GM19239 (cell line): ENCODE measurements at regions not wholly inside any gene's neighbourhood (a gene's known extent, or its start where the extent isn't known, plus 50 kb on each side); places are given as distances from the start of the nearest gene placed in this dataset.
A peak's percentile ranks its signal among the peaks of the same experiment; 100 is the strongest.

Source experiments
- DNase-seq: peaks from one replicate; pipeline ENCODE4 v3.0.0; 2011; ENCODE audit warnings: low spot score; ENCODE audit not compliant: insufficient read length
- FAIRE-seq: peaks from 2 replicates; lab custom pipeline; 2011; peaks lifted over from hg19 to GRCh38; lab: Jason Lieb, UNC

DNA sequence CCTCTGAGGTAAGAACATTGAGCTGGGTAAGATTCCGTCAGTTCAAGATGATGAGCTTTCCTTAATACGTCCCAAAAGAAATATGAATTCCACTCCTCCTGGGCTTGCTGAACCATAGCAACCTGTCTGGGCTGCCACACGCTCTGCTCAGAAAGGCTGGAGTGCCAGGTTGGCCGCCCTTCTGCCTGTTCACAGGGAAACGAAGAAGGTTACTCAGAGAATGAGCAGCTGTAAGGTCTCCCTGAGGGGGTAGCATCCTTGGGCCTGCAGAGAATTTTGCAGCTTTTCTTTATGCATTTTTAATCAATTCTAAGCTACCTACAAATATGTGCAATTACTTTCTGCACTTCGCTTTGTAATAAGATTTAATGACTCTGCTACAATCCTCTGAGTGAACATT is 130.7 kb upstream of the BACE2 start:
- no peak for FAIRE-seq
- no peak for DNase-seq

DNA sequence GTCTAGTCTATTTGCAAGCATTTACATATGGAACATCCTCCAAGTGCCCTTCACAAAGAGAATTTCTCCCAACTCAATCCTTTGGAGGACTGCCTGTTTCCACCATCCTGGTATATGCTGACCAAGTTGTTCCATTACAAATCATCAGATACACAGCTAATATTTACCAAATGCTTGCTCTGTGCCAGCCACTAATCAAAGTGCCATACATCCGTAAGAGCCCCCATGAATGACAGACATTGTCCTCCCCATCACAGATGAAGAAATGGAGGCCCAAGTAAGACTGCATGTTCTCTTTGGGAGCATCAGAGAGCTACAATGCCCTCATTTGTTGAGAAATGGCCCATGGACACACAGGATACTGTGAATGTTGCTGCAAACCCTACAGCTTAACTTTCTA is 130.0 kb upstream of the BACE2 start:
- no peak for DNase-seq
- no peak for FAIRE-seq

DNA sequence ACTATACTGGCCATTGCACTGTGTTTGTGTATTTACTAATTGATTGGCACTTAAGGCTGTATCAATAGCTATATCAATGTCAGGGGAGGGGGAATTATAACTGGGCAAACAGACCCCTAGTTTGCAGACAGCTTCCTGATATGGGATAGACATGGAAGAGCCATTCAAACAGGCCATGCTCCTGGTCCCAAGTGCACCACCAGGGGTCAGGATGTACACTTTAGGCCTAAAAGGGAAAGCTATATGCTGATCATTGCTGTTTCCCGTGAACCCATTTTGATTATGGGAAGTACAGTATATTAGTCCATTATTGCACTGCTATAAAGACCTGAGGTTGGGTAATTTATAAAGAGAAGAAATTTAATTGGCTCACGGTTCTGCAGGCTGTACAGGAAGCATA is 124.9 kb upstream of the BACE2 start:
- DNase-seq = no peak
- no peak for FAIRE-seq

DNA sequence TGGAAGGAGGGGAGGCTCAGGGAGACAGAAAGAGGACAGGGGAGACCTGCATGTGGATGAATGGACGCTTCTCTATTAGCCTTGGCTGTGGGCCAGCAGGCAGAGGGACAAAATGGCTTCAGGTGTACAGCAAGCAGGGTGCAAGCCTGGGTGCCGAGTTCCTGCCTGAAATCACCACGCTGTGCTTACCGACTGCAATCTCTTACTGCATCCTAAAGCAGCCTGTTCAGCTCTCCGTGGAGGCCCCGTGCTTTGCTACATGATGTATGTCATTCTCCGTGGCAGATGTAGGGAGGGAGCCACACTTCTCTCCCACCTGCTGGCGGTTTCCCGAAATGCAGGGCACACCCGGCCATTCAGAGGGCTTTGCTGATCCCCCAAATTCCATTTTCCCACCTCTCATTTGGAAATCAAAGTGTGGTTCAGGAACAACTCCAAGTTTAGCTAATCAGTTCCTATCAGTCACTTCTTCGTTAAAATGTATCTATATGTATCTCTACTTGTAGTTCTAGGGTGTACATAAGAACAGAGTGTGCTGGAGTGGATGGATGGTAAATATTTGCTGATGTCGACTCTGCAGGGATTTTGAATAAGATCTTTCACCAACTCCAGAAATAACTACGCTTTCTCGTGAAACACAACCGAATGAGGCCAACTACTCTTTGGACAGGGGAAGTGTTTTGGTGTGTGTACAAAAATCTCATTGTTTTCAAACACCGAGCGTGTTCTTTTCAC is 122.3 kb upstream of the BACE2 start:
- DNase-seq = no peak
- no peak for FAIRE-seq

DNA sequence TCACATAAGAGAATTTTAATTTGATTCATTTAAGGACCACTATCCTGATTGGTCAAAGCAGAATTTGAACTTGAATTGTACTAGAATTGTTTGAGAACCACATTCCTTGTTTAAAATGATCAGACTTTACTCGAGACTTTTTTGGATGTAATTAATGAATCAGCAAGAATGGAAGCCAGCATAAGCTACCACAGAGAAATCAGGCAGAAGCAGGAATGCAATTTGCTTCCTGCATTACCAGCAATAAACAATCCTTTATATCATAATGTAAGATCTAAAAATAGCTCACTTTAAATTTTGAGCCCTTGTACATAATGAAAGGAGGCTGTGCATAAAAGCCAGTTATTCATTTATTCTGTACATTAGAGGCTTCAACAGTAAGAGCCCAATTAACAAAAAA is 119.8 kb upstream of the BACE2 start:
- FAIRE-seq = no peak
- no peak for DNase-seq

DNA sequence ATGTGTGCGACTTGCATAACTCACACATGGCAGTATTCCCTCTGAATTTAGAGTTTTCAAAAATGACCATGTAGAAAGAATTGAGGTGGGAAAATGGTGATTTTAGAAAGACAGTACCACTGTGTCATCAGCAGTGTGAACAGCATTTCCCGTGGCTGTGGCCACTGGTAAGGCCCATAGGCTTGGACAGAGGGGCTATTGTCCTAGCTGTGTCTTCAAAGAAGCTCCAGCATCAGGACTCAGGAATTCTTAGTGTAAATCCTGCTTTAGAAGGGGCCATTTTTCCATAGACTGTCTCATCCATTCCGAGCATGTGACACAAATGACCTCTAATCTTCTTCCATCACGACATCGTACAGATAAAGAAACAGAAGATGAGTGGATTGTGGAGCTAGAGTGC is 119.3 kb upstream of the BACE2 start:
- DNase-seq (no peak), FAIRE-seq (no peak)

DNA sequence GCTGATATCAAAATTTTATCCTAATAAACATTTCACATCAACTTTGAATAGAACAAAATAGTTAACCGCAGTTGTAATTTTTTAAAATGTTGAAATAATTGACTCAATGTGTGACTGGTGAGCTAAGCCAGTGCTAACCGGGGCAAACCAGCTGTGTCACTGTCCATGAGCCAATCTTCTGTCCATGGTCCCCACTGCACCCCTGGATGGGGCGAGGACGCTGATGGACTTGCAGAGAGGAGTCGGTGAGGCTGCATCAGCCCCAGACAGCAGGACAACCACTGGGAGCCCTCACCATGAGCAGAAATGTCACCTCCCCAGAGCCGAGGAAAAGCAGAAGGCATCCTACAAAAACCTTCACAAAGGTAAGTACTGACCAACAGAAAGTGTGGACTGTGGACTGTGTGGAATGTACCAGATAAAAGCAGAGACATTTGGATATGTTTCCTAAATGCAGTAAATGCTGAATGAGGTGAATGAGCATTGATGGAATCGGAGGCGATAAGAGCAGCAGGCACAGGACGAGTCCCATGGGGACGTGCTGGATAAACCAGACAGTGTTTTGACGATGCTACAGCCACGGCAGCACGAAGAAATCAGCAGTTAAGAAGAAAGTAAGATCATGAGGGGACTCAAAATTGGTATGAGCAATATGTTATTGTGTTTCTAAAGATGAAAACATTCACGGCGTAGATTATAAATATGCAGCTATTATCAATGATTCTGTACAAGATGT is 115.0 kb upstream of the BACE2 start:
- no peak for FAIRE-seq
- no peak for DNase-seq

DNA sequence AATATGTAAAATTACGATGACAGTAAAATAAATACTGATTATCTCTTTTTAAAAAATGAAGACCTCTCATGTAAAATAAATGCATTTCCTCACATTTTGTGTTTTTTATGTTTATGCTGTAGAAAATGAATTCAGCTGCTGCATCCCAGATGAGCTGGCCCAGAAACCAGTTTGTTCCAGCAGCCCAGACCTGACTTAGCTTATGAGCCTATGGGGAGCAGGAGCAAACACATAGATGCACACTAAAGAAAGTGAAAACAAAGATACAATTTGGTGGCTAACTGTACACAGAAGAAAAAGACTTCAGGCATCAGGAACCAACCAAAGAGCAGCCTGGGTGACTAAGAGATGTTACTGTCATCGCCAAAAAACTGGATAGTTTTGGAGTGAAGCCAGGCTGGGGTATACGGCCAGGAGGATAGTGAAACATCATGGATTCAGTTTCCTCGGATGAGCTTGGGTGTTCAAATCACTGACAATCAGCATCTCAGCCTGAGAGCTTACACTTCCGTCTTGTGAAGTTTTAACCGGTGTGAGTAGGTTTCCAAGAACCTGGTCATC is 113.9 kb upstream of the BACE2 start:
- FAIRE-seq = no peak
- DNase-seq = no peak

DNA sequence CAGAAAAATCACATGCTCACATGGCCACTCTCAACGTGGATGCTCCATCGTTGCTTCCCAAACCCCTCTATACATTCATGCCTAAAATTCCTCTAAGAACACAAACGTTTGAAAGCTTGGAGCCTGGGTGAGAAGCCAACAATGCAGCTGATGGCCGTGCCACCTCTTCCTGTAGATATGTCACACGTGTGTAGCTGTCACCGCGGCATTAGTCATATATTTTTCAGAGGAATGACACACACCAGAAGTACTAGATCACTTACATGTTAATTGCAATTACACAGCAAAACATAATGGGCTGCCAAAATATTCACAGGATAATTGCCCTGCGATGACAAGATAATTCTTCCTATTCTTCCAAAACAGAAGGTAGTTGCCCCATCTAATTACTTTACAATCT is 112.7 kb upstream of the BACE2 start:
- DNase-seq (no peak), FAIRE-seq (no peak)

DNA sequence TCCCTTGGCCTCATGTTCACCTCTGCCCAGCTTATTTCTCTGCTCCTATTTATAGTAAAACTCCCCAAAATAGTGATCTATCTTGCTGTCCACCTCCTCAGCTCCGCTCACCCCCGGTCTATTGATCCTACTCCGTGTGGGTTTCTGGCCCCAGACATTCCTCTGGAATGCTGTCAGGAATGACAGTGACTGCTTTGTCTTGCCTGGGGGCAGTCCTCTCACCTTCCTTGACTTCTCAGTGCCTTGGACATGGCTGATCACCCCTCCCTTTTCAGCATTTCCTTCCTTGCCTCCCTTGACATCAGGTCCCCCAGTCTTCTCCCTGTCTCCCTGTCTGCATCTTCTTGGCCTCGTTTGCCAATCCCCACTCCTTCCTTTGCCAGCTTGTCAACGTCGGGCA is 108.1 kb upstream of the BACE2 start:
- FAIRE-seq = no peak

DNA sequence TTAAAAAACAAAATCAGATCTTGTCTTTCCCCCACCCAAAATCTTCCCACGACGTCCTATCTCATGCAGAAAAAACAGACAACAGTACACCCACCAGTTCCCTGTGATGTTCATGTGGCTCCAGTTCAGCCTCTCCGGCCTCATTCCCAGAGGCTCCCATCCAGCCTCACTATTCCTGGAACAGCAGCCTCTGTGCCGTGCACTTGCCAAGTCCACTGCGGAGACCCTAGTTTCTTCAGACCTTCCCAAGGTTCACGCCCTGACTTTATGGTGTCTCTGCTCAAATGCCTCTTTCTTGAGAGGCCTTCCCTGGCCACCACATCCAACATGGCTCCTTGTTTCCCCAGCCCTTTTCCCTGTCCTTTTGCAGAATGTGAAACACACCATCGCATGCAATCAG is 106.3 kb upstream of the BACE2 start:
- no peak for DNase-seq
- FAIRE-seq = no peak

More for the DNA sequence above, 108.1 kb upstream of the BACE2 start:
- no peak for DNase-seq

DNA sequence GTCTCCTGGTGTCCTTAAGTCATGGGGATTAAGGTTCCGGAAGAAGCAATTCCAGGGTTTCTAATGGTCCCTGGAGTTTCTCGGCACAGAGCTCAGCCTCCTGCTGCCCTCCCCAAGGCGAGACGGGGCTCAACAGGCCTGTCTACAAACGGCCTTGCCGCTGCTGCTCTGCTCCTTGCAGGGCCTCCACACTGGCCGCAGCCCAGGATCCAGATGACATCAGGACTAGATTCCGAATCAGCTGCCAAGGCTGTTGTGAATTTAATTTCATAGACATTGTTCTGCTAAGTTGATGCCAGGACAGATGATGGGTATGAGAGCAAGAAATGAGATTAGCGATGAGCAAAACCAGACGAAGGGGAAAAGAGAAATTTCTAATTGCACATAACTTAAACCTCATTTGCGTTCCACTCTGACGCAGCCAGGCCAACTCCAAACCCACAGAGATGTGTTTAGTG is 103.6 kb upstream of the BACE2 start:
- no peak for DNase-seq
- FAIRE-seq = no peak

DNA sequence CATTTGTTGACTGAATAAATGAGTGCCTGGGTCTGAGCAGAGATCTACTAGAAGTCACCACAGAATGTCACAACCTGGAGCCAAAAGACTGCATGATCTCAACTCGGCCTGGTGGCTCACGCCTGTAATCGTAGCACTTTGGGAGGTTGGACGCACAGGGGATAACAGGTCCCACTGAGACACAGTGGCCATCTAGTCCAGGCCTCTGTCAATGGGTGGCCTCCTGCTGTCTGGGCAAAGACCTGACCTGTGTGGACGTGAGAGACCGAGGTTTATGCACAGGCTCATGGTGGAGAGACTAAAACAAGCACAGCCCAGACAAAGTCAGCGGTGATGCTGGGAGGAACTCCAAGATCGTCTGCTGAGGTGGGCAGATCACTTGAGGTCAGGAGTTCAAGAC is 103.0 kb upstream of the BACE2 start:
- no peak for DNase-seq
- no peak for FAIRE-seq

DNA sequence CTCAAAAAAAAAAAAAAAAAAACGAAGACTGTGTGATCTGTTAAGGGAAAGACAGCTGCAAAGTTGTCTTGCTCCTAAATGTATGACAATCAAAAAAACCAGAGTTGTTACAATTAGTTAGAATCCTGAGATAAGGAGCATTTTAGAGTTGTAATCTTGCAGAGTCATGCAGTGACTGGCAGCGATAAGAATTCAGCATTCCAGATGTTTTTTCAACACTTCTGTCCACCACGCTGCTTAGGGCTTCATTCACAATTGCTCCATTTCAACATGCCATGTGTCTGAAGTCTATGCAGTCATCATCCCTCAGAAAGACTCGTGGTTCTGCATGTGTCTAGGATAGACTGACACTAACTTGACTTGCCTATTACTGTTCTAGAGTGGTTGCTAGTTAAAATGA is 102.4 kb upstream of the BACE2 start:
- DNase-seq (no peak), FAIRE-seq (no peak)

DNA sequence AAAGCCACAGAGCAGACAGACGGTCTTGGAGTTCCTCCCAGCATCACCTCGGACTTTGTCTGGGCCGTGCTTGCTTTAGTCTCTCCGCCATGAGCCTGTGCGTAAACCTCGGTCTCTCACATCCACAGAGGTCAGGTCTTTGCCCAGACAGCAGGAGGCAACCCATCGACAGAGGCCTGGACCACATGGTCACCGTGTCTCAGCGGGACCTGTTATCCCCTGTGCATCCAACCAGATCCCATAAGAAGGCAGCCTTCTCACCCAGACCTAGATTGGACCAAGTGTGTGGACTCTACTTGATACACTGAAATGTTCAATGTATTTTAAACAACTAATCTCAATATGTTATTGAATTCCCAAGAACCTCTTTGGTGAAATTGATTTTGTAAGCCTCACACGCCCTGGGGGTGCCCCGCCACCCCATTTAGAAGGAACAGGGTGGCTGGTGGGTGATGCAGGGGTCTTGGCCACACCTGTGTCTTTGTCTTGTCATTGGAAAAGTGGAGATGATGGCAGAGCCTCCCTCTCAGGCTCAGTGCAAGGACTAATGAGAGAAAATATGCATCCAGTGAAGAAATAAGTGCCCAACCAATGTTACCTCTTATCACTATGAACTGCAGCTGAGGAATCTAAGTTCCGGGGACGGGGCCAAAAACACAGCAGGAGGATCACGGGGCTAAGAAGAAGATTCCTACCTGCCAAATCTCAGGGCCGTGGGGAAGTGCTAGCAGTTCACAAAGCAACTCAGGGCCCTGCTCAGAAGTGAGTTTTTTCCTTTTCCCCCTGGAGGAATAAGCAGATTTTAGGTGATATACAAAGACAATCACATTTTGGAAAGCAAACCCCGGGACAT is 101.6 kb upstream of the BACE2 start:
- DNase-seq = no peak
- FAIRE-seq = no peak

DNA sequence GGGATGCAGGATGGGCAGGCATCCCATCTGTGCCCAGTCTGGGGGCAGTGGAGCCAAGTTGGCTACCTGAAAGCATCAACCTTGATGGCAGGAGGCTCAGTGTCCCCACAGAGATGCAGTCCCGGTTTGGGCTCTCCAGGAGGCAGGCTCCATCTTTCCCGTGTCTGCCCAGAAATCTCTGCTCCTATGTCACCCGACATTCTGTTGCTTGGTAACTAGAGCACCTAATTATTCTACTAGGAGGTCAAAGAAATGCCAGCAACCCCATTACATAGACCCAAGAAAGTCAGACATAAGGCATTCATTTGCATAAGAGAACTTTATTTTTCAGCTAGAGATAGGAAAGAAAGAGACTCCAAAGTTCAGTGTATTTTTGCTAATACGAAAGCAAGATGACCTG is 100.3 kb upstream of the BACE2 start:
- DNase-seq = no peak
- no peak for FAIRE-seq

DNA sequence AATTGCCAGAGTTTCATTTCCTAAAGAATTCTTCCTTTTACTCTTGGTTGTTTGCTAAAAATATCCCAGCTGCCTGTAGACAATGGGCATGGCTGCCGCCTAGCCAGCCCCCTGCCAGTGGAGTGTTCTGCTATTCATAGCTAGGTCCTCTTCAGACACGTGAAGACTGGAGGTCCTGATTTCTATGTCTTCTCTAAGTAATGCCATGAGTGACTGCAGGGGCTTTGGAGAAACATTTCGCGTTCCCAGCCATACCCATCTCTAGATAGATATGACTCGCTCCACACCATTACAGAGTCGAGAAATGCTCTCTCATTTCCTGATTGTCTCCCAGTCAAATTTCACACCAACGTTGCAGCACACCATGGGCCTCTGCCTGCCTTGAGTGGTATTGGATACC is 99.5 kb upstream of the BACE2 start:
- no peak for DNase-seq

DNA sequence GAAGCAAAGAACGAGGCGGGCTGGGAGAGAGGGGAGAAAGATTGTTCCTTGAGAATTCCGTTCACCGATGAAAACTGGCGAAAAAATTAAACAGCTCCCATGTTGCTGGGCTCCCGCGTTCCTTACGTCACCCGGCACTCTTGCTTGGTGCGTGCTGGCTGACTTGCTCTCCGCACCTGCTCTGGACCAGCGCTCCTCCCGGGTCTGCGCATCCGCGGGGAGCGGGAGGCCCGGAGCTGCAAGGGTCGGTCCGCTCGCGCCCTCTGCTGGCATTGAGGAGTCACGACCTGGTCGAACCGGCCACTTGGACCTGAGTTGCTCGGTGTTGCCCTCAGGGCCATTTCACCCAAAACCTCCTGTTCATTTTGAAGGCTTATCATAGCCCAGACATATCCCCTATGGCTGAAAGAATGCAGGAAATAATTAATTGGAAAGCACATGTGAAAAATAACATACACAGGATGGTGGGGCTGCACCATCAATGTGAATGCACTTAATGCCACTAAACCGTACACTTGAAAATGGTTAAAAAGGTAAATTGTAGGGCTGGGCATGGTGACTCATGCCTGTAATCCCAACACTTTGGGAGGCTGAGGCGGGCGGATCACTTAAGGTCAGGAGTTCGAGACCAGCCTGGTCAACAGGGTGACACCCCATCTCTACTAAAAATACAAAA is 98.9 kb upstream of the BACE2 start:
- FAIRE-seq (peak; percentile 60), DNase-seq (peak; percentile 69)

More for the DNA sequence above, 99.5 kb upstream of the BACE2 start:
- no peak for FAIRE-seq

DNA sequence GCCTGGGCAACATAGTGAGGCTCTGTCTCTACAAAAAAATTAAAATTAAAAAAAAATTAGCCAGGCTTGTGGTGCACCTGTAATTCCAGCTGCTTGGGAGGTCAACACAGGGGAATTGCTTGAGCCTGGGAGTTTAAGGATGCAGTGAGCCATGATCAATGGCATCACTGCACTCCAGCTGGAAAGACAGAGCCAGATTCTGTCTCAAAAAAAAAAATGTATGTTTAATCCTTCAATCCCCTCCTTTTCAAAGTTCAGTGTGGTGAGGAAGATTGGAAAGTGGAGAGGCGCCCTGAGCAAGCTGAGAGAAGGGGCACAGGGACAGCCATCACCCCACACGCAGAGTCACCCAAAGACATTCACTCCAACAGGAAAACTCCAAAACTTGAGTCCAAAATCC is 97.7 kb upstream of the BACE2 start:
- FAIRE-seq (no peak), DNase-seq (no peak)
